Stimulated activated CD4-positive, alpha-beta T cell treated with anti-CD3 and anti-CD28 coated beads, Interleukin-12 subunit alpha, Interleukin-12 subunit beta, amount 100 ng/mL, for 4 hours (primary cell): ENCODE measurements at regions not wholly inside any gene's neighbourhood (a gene's known extent, or its start where the extent isn't known, plus 50 kb on each side); places are given as distances from the start of the nearest gene placed in this dataset.
"Not testable (repeated sequence)": the region's sequence is repeated elsewhere in the genome, so short reads cannot be mapped to it uniquely, and the experiment has no call there.

Experiments
- DNase-seq: peaks from one replicate; pipeline ENCODE4 v3.0.0-alpha.2; 2020

DNA sequence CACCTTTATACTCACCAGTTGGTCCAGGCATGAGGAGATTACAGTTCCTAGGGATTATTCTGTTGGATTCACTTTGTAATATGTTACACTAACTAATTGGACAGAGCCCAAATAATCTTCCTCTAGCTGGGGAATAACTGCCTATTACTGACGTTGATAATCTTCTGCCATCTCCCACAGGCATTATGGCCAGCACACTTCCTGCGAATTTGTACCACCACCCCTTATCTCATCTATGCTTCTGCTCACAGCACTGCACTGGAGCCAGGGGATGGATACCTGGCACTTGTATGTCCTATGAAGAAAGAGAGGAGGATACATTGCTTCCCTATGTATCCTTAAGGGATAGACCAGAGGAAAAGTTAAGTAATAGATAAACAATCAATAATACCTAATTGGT lies 494.8 kb upstream of the MAN1A1 start:
- DNase-seq: no peak

DNA sequence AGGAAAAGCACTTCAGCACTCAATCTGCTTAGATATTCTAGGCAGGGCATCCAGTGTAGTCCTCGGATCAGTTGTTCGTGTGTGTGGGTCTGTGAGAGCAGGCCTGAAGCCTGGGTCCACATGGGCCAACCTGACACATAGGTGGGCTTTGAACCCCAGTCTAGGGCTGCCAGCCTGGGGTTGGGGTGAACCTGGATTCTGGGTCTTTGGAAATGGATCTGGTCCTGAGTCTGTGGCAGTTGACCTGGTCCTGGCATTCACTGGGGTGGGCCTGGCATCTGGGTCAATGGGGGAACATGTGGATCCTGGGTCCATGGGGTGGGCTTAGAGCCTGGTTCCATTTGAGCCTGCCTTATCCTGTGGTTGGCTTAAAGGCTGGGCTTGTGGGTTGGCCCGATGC lies 492.6 kb upstream of the MAN1A1 start:
- no peak for DNase-seq

GRCh38 chr6:119838043-119838442 lies 488.5 kb upstream of the MAN1A1 start:
- DNase-seq: no peak

- DNase-seq: no peak
Observed at GRCh38 chr6:119834418-119834817, 484.9 kb upstream of the MAN1A1 start.

GRCh38 chr6:119832411-119832810 lies 482.9 kb upstream of the MAN1A1 start:
- DNase-seq: no peak

- DNase-seq: no peak
Observed at GRCh38 chr6:119830494-119831295, 481.1 kb upstream of the MAN1A1 start.

- no peak for DNase-seq
Observed at GRCh38 chr6:119830069-119830468, 480.5 kb upstream of the MAN1A1 start.

- DNase-seq: not testable (repeated sequence)
Observed at GRCh38 chr6:119829499-119829898, 479.9 kb upstream of the MAN1A1 start.

DNA sequence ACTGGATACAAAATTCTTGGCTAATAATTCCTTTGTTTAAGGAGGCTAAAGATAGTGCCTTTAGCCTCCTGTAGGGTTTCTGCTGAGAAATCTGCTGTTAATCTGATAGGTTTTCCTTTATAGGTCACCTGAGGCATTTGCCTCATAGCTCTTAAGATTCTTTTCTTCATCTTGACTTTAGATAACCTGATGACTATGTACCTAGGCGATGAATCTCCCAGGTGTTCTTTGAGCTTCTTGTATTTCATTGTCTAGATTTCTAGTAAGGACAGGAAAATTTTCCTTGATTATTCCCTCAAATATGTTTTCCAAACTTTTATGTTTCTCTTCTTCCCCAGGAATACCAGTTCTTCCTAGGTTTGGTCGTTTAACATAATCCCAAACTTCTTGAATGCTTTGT lies 479.4 kb upstream of the MAN1A1 start:
- no peak for DNase-seq

GRCh38 chr6:119821380-119821779 lies 471.8 kb upstream of the MAN1A1 start:
- no peak for DNase-seq

GRCh38 chr6:119818876-119819275 lies 469.3 kb upstream of the MAN1A1 start:
- DNase-seq: no peak

DNA sequence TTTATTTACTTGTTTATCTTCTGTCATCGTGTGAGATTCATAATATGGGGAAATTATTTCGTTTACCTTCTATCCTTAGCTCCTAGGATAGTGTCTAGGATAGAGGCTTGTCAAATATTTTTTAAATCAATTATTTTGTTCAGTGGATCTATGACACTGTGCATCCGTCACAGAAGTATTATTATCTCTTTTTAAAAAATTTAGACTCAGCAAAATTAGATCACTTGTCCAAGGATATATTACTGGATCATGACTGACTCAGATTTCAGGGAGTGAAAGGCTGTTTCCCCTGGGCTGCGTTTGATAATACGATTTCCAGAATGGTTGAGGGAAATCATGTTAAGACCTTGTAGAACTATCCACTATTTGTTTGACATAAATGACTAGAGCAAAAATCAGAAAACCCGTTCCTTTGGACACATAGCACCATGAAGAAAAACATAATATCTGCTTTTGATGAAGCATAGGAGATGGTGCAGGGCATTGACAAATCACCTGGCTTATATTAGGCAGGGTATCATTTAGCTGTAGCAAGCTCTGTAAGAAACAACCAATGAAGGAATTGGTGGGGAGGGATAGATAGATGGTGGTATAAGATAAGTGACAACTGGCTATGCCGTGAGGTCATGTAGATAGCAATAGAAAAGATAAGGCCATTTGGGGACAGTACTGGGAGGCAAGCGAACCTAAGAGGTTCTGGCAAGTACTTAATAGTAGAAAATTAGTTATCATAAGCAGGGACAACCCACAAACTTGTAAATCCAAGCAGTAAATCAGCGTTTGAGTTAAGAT lies 465.2 kb upstream of the MAN1A1 start:
- no peak for DNase-seq

DNA sequence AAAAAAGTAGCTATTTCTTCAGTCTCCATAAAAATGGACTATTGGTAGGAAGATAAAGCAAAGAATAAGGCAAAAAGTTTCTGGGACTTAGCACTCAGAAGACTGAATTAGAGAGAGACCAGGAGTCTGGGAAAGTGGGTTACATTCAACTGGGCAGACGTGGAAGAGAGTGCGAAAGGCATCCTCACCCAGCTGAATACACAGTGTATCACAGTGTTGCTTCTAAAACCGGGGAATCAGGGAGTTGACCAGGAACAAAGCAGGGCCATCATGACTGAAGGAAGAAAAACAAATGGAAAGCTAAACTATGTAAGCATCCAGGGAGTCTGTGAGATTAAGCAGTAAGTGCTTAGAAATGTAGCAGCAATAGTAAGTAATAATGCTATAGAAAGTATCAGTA lies 452.9 kb upstream of the MAN1A1 start:
- DNase-seq: no peak

DNA sequence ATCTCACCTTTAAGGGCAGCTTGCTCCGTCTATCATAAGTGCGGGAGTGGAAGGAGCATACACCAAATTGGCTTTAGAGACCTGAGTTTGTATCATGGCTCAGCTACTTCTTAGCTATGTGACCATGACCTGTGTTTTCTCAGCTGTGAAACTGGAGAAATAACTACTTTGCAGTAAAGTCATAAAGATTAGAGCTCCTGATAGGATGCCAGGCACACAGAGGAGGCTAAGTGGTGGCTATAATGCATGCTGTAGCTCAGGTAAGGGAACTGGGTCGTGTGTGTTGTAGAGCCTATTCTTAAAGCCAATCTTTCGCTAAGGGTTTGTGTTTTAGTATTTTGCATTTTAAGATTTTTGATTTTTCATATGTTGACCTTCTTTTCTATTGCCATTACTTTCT lies 451.5 kb upstream of the MAN1A1 start:
- no peak for DNase-seq

GRCh38 chr6:119800526-119800925 lies 451.0 kb upstream of the MAN1A1 start:
- DNase-seq: no peak

DNA sequence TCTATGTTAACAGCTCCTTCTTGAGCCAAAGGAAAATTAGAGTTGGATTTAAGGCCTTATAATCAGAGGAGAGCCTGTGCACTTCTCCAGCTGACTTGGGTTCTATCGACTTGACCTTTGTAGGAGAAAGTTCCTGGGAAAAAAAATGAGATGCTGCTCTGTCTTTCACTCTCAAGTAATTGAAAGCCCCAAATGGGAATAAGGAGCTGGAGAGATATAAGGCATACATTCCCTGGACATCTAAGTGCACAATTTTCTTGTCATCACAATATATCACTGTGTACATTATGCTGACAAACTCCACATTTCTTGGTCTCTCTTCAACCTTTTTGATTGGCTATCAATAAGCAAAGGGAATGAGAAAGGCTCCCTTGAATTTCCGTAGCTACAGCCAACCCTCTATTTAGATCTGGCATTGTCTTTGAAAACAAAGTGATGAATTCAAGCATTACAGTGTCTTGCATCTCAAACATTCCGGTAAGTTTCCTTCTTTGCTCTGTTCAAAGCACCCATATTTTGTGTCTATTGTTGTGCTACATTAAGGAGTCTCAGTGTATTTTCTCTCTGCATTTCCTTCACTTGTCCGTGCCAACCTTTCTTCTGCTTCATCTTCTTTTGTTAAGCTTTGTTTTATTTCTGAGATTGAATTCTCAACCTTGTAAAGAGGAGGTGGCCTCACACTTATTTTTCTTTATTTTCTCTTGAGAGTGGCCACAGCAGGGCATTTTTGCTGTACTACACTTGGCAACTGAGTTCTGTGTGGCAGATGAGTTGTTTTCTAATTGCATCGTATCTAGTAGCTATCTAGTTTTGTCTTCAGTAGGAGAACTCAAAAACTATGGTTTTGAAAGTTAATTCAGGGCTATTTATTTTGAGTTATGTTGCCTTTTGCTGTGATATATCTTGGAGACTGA lies 450.3 kb upstream of the MAN1A1 start:
- DNase-seq: no peak

DNA sequence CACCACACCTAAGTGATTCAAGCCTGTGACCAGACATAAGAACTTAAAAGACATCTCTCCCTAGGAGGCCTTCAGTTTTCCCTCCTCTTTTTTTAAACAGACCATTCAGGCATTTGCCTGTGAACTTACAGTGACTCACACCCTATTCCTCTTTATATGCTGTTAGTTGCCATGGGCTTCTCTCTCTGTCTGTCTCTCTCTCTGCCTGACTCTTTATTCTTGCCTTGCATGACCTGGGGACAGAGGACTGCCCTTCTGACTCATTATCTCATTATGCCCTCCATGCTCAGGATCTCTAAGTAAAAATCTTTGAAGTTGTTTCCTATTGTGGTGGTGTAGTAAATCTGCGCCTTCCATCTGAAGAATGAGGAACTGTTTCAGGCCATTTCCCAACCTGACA lies 442.2 kb upstream of the MAN1A1 start:
- no peak for DNase-seq

DNA sequence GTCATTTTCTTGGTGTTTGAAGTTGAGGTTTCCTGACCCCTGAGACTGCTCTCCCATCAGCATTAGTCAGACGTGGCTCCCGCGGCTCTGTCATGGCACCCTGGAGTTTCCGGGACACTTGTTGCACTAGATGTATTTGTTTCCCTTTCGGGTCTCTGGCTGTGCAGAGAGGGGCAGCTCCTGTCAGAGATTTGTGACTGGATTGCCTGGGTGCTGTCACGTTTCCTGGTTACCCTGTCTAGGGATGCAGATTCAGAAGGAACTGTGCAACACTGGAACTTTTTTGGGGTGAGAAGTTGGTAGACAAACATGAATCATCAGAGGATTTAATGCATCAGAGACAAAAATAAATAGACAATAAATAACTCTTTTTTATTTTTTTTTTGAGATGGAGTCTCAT lies 431.8 kb upstream of the MAN1A1 start:
- no peak for DNase-seq

GRCh38 chr6:119768201-119768600 lies 418.6 kb upstream of the MAN1A1 start:
- DNase-seq: no peak

DNA sequence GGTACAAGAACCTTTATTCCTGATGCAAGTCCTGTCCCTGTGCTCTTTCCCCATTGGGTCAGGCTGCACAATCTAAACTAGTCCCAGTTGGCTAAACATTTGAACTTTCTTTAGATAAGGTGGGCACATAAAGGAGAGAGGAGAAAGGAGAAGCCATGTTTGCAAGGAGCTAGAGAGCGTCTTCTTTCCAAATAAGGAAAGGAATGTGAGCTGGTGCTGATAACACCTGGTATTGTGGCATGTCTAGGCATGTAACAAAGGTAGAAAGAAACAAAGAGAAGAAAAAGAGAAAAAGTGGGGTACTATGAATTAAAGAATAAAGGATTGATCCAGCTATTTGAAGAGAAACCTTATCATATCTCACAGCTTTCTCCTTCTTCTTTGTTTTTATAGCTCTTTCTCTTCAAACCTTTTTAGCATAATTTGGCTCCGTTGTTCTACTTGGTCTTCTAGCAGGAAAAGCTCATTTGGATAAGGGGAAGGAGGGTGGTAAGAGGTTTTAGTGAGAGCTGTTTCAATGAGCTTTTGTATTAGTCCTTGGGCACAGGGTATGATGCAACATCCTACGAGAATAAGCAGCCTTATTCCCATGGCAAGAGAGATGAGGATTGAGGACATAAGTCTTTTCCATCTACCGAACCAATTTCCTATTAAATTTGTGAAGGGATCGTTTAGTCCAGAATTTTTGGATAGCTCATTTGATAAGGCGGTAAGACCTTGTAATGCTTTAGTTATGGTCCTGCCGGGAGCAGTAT lies 415.5 kb upstream of the MAN1A1 start:
- DNase-seq: no peak

- no peak for DNase-seq
Observed at GRCh38 chr6:119760046-119760445, 410.5 kb upstream of the MAN1A1 start.

DNA sequence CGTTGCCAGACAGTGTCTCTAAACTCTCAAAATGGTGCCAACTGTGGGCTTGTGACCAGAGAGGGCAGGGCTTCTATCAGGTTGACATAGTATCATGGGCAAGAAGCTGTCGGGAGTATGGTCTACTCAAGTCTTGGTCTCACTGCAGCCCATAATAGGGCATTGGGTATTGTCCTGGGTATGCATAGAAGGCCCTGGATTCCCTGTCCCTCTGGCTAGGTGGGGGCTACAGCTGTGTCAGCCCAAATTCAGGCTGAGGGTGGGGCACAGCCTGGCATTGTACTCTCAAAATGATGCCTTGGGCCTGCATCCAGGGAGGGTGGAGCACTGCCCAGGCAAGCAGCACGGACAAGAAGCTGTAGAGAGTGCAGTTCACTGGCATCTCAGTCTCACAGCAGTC lies 408.8 kb upstream of the MAN1A1 start:
- no peak for DNase-seq

- DNase-seq: no peak
Observed at GRCh38 chr6:119757467-119757866, 407.9 kb upstream of the MAN1A1 start.
